GM19043 (cell line): ENCODE measurements at regions not wholly inside any gene's neighbourhood (a gene's known extent, or its start where the extent isn't known, plus 50 kb on each side); places are given as distances from the start of the nearest gene placed in this dataset.
"Not testable (repeated sequence)": the region's sequence is repeated elsewhere in the genome, so short reads cannot be mapped to it uniquely, and the experiment has no call there.

Experiments used
- ATAC-seq: cut with Tn5 transposase; IDR thresholded peaks from one replicate; pipeline ENCODE4 v1.9.1; 2021; ENCODE audit warnings: low read depth; ENCODE audit not compliant: unreplicated experiment

DNA sequence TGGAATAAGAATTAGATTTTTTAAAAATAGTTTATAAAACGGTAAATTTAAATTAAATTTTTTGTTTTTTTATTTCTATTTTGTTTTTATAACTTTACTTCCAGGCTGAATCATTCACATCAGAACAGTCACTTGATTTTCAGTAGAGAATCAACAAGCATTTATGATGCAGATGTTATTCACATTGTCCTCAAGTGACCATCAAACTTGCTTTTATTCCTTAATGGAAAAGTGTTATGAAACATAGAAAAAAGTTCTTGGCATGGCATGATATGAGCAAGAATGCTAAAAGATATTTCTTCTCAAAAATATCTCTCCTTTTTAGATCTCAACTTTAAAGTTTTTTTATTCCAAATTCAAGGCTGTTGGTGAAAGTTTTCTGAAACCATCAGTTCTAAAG, 70.9 kb upstream of the TGFBR2 start:
- no peak for ATAC-seq

DNA sequence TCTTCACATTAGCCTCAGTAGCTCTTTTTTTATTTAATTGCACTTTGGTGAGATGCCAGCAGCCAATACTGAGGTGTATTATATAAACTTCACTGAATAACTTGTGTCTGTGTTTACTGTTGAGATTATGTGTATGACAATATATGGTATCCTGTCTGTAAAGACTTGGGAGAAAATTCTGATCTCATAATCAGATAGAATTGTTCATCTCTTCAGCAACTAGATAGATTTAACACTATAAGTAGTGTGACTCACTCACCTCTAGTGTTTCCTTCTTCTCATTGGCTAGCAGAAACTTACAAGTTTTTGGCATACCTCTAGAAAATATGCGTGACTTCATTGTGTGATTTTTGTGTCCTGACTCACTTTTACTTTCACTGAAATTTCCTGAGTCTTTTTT, 67.6 kb upstream of the TGFBR2 start:
- ATAC-seq: no peak

GRCh38 chr3:30539206-30539605, 67.2 kb upstream of the TGFBR2 start:
- no peak for ATAC-seq

DNA sequence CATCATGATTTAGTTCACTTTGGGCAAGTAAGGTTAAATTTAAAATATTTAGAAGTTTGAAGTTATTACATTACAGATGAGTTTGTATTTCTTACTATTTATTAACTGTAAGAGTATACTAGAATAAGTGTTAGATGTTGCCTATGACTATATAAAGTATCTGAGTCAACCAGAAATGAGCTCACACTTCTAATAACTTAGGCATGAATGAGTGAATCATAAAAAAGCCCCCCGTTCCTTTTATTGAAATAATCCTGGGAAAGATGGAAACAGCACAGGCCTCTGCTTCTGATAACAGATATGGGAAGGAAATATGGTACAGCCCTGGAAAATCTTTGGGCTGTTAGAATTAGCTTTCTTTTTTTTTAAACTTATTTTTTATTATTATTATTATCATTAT, 66.6 kb upstream of the TGFBR2 start:
- ATAC-seq: no peak

DNA sequence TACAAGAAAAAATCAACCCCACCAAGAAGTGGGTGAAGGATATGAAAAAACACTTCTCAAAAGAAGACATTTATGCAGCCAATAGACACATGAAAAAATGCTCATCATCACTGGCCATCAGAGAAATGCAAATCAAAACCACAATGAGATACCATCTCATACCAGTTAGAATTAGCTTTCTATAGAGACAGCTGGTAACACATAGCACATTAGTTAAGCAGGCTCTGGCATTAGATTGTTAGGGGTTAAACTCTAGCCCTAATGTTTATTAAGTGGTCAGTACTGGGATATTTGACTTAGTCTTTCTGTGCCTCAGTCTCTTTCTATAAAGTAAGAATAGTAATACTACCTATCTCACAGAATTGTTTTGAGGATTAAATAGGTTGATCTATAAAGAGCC, 65.2 kb upstream of the TGFBR2 start:
- ATAC-seq: not testable (repeated sequence)

- no peak for ATAC-seq
Observed at GRCh38 chr3:30542897-30543296, 63.5 kb upstream of the TGFBR2 start.

GRCh38 chr3:30544812-30545211, 61.6 kb upstream of the TGFBR2 start:
- no peak for ATAC-seq

DNA sequence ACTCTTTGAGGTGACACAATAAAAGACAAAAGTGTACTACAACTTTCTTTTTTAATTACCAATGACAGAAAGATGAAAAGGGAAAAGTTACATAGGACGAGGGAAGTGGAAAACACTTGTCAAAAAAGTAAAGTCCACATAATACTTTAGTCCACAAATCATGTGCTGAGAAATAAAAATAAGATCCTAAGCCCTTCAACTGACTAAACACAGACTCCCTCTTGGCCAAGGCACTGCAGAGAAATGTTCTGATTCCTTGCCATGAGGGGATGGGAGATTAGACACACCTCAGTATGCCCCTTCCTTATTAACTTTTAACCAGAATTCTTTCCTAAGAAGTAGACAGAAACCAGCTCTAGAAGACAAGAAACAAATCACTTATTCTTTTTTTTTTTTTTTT, 59.5 kb upstream of the TGFBR2 start:
- ATAC-seq: no peak

DNA sequence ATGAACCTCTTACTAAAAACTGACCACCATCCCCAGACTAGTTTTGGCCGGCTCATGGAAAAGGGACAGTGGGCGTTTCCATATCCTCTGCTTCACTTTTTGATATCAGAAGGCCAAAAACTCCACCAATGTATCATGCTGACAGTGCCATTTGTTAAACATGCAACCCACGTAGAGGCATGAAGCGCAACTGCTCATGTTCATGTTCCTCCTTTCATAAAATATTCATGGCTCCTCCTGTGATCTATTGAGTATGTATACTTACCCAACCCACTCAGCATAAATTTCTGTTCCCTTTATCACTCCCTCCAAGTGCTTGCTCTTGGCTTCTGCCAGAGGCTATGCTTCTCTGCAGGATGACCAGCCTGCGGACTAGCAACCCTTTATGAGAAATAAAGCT, 58.7 kb upstream of the TGFBR2 start:
- no peak for ATAC-seq

GRCh38 chr3:30548600-30548999, 57.8 kb upstream of the TGFBR2 start:
- ATAC-seq: no peak

GRCh38 chr3:30549600-30549999, 56.8 kb upstream of the TGFBR2 start:
- ATAC-seq: no peak

DNA sequence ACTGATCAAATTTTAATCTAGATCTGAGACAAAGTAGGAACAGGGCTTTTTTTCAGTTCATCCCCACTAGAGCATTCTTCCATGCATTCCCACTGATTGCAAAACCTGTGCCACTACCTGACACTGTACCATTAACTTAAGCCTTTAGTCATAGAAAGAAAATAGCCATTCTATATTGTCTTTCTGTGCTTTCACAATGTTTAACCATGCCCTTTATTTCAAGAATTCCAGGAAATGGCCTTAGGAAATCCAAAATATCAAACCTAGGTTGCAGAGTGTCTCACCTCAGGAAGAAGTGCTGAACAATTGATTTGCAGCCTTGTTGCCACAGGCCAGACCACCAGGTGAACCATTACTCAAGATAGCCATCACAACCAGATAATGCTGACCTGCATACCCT, 56.2 kb upstream of the TGFBR2 start:
- ATAC-seq: no peak

GRCh38 chr3:30551266-30551665, 55.1 kb upstream of the TGFBR2 start:
- no peak for ATAC-seq

- ATAC-seq: no peak
Observed at GRCh38 chr3:30551927-30552326, 54.5 kb upstream of the TGFBR2 start.

- ATAC-seq: no peak
Observed at GRCh38 chr3:30553641-30554316, 52.6 kb upstream of the TGFBR2 start.

DNA sequence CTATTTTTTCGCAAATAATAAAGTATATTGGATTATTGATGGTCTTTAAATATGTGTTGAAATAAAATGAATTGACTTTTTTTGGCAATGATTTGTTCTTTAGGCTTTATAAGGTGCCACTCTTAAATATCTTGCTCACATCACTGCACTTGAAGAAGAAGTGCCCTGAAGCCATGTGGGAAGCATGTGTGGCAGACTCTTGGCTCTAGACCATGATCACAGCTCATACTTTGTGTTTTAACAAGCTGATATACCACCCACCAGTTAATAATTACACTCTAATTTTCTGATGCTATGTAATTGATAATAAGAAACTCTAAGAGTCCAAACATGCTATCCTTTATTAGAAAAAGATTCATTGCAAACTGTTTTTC, 52.1 kb upstream of the TGFBR2 start:
- no peak for ATAC-seq

GRCh38 chr3:30555968-30556367, 50.4 kb upstream of the TGFBR2 start:
- no peak for ATAC-seq
